Body of pancreas (tissue), 4 donors: ENCODE measurements at regions not wholly inside any gene's neighbourhood (a gene's known extent, or its start where the extent isn't known, plus 50 kb on each side); places are given as distances from the start of the nearest gene placed in this dataset.

ENCODE experiments used
- POLR2A ChIP-seq, 3 donors: fragments of 450-650 bp; IDR thresholded peaks; one replicate each; pipeline ENCODE4 v1.6.1; 2016; ENCODE audit warnings: antibody characterized with exemption in 3 of 3, mild to moderate bottlenecking in 2 of 3
- TF ChIP-seq, protein P1 (sequence below), 7 experiments: fragments of 450-650 bp in 4 of 7; fragments of 200-600 bp in 3 of 7; sonication (generic) in 3 of 7; IDR thresholded peaks; one replicate each; pipeline ENCODE4 v1.5.1; 2016 to 2019; ENCODE audit warnings: antibody characterized with exemption in 7 of 7

DNA sequence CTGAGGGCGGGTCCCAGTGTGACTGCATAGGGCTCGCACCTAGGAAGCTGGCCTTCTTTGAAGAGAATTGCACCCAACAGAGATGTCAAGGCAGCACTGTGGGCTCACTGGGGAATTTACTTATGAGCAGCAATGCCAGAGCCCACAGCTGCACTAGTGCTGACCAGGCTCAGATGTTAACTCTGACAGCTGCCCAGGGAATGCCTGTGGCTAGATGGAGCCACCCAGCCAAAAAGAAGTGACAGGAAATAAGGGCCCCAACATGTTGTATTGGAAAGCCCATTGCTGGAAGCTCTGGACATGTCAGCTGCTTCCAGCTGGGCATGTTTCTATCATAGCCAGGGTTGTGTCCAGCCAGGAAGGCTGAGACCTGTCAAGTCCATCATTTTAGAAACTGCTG lies 90.9 kb upstream of the ZNF280D start:
- TF ChIP-seq, protein P1, sequence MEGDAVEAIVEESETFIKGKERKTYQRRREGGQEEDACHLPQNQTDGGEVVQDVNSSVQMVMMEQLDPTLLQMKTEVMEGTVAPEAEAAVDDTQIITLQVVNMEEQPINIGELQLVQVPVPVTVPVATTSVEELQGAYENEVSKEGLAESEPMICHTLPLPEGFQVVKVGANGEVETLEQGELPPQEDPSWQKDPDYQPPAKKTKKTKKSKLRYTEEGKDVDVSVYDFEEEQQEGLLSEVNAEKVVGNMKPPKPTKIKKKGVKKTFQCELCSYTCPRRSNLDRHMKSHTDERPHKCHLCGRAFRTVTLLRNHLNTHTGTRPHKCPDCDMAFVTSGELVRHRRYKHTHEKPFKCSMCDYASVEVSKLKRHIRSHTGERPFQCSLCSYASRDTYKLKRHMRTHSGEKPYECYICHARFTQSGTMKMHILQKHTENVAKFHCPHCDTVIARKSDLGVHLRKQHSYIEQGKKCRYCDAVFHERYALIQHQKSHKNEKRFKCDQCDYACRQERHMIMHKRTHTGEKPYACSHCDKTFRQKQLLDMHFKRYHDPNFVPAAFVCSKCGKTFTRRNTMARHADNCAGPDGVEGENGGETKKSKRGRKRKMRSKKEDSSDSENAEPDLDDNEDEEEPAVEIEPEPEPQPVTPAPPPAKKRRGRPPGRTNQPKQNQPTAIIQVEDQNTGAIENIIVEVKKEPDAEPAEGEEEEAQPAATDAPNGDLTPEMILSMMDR (IDR thresholded peaks at IDR 0.05), result no peak
- no peak for TF ChIP-seq POLR2A (IDR thresholded peaks at IDR 0.05)
